ENCODE measurements at regions not wholly inside any gene's neighbourhood (a gene's known extent, or its start where the extent isn't known, plus 50 kb on each side); places are given as distances from the start of the nearest gene placed in this dataset.

DNA sequence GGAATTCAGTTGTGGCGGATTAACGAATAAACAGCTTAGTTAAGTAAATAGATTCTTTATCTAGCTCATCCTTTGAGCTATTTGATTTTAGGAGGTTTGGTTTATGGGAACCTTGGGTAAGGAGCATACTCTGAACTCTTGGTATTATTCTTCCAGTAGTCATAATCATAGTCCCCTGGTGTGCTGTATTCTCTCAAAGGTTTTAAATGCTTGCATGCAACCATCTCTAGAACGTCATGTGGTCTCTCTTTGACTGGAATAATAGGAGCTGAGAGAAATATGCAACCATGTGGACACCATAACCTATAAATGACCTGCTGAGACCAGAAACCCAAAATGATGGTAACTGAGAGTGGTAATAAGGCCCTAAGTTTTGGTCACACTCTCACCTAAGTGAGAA, 951.6 kb upstream of the MIR17HG start:
- DNase-seq (ENCODE audit: low spot score), result no peak

DNA sequence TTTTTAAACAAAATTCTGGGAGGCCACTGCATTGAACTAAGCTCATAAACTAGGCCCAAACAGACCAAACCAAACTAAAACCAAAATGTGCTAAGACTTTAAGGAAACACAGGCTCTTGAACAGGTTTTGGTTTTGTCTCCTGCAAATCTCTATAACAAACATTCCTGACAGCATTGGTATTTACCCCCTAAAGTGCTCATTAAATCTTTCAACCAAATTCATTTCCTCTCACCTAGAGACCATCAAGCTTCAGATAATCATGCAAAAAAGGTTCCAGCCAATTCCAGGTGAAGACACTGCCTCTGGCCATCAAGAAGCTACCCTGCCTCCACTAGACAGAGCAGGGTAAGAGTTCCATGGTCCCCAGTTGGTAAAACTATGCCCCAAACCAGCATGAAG, 951.2 kb upstream of the MIR17HG start:
- DNase-seq (ENCODE audit: low spot score), result no peak
- TF ChIP-seq, protein P1, sequence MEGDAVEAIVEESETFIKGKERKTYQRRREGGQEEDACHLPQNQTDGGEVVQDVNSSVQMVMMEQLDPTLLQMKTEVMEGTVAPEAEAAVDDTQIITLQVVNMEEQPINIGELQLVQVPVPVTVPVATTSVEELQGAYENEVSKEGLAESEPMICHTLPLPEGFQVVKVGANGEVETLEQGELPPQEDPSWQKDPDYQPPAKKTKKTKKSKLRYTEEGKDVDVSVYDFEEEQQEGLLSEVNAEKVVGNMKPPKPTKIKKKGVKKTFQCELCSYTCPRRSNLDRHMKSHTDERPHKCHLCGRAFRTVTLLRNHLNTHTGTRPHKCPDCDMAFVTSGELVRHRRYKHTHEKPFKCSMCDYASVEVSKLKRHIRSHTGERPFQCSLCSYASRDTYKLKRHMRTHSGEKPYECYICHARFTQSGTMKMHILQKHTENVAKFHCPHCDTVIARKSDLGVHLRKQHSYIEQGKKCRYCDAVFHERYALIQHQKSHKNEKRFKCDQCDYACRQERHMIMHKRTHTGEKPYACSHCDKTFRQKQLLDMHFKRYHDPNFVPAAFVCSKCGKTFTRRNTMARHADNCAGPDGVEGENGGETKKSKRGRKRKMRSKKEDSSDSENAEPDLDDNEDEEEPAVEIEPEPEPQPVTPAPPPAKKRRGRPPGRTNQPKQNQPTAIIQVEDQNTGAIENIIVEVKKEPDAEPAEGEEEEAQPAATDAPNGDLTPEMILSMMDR (conservative IDR thresholded peaks at IDR 0.05; ENCODE audit: low read depth), result no peak
- CTCF ChIA-PET, result no interaction called here
- no peak overlapping the region for H3K27ac ChIP-seq
- POLR2A ChIA-PET (ENCODE audit: low non-redundant PET), result no interaction called here

More for the DNA sequence above, 951.6 kb upstream of the MIR17HG start:
- H3K27ac ChIP-seq, result no peak overlapping the region
- CTCF ChIA-PET, result no interaction called here
- TF ChIP-seq, protein P1 (conservative IDR thresholded peaks at IDR 0.05; ENCODE audit: low read depth), result no peak
- POLR2A ChIA-PET (ENCODE audit: low non-redundant PET), result no interaction called here

DNA sequence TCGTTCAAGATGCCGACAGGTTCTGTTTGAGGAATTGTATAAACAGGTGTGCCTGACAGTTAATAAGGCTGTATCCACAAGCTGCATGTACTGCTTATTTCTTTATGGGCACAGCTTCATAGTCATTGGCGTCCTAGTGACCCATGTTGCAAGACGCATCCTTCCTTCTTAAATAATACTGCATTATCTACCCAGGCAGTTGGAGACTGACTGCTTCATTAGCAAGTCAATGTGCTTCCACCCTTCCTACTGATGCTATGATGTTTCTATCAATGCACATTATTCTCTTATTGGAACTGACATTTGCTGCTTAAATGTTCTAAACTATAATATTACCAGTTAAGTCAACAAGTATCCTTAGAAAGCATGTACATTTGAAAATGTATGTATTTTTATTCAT, 950.0 kb upstream of the MIR17HG start:
- CTCF ChIA-PET, result interaction anchor here (0.7 kb wide), 1 partner anchor 242 kb away, joined by 3 read pairs; no protein-coding TSS in a partner anchor
- H3K27ac ChIP-seq, result no peak overlapping the region
- POLR2A ChIA-PET (ENCODE audit: low non-redundant PET), result no interaction called here
- TF ChIP-seq, protein P1 (conservative IDR thresholded peaks at IDR 0.05; ENCODE audit: low read depth), result no peak
- DNase-seq (ENCODE audit: low spot score), result no peak

DNA sequence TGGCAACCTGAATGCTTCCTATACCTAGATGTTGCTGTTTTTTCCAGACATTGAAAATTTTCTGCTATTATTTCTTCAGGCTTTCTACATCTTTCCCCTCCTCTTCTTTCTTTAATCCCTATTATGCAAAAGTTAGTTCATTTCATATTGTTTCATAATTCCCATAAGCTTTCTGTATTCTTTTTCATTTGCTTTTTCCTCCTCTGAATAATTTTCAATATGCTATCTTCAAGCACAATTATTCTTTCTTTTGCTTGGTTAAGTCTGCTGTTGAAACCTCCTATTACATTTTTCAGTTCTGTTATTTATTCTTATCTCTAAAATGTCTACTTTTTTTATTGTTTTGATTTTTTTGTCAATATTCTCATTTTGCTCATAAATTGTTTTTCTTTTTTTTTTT, 947.1 kb upstream of the MIR17HG start:
- TF ChIP-seq, protein P1 (conservative IDR thresholded peaks at IDR 0.05; ENCODE audit: low read depth), result no peak
- ChIA-PET POLR2A (ENCODE audit: low non-redundant PET) (no interaction called here), CTCF (no interaction called here)
- no peak for DNase-seq (ENCODE audit: low spot score)
- no peak overlapping the region for H3K27ac ChIP-seq

DNA sequence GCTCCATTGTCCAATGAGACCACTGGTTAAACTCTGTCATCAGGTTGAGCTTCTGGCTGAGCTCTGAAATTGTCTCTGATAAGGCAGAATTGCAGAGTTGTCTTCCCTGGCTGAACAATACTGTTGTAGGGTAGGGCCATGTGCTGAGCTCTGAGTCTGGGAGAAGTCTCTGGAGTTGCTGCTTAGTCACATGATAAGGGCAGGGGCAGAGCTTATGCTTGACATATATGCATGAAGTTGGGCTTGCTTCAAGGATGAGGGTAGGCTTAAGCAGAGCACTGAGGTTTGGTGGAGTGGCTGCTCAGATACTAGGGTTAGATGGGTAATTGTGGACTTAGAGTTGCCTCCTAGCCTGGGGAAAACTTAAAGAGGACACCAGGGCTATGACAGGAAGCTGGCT, 946.3 kb upstream of the MIR17HG start:
- TF ChIP-seq, protein P1 (conservative IDR thresholded peaks at IDR 0.05; ENCODE audit: low read depth), result no peak
- POLR2A ChIA-PET (ENCODE audit: low non-redundant PET), result no interaction called here
- CTCF ChIA-PET, result no interaction called here
- DNase-seq (ENCODE audit: low spot score), result no peak
- no peak overlapping the region for H3K27ac ChIP-seq

DNA sequence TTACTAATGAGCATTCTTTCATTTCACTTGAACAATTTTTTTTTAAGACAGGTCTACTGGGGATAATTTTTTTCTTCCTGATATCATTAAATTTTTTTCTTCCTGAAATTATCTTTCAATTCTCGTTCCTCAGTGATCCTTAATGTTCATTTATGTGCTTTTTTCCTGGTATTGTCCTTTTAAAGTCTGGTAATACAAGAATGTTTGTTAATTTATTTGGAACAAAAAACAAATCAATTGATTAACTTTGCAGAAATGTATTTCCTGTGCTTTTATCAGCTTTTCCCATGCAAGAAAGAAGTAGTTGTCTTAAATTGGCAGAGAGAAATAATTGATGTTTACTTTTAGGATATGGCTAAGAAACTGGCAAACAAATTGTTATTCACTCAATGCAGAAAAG, 945.4 kb upstream of the MIR17HG start:
- POLR2A ChIA-PET (ENCODE audit: low non-redundant PET), result no interaction called here
- CTCF ChIA-PET, result interaction anchor here (0.6 kb wide), 1 partner anchor 381 kb away, joined by 3 read pairs; no protein-coding TSS in a partner anchor
- no peak overlapping the region for H3K27ac ChIP-seq
- DNase-seq (ENCODE audit: low spot score), result no peak
- TF ChIP-seq, protein P1 (conservative IDR thresholded peaks at IDR 0.05; ENCODE audit: low read depth), result no peak

DNA sequence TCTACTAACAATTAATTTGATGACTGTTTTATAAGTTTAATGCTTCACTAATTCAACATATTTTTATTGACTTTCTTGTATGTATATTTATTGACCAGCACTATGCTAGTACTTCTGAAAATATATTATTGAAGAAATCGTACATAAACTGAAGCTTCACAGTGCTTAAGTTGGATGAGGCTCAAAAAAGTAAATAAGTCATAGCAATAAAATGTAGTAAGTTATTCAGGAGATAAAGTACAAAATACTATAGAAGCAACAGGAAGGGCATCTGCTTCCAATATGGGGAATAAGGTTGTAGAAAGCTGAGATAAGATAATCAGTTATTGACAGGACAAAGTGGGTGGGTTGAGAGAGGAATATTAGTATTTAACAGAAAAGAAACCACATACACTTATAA, 944.9 kb upstream of the MIR17HG start:
- H3K27ac ChIP-seq, result no peak overlapping the region
- CTCF ChIA-PET, result no interaction called here
- POLR2A ChIA-PET (ENCODE audit: low non-redundant PET), result no interaction called here

More for the DNA sequence above, 944.9 kb upstream of the MIR17HG start:
- TF ChIP-seq, protein P1 (conservative IDR thresholded peaks at IDR 0.05; ENCODE audit: low read depth), result no peak
- no peak for DNase-seq (ENCODE audit: low spot score)

All from RWPE1 (cell line).